Muscle of arm (tissue), 1 donor: ENCODE measurements at regions not wholly inside any gene's neighbourhood (a gene's known extent, or its start where the extent isn't known, plus 50 kb on each side); places are given as distances from the start of the nearest gene placed in this dataset.

Source experiments
- DNase-seq: peaks from one replicate; pipeline ENCODE4 v3.0.0-alpha.2; 2013

DNA sequence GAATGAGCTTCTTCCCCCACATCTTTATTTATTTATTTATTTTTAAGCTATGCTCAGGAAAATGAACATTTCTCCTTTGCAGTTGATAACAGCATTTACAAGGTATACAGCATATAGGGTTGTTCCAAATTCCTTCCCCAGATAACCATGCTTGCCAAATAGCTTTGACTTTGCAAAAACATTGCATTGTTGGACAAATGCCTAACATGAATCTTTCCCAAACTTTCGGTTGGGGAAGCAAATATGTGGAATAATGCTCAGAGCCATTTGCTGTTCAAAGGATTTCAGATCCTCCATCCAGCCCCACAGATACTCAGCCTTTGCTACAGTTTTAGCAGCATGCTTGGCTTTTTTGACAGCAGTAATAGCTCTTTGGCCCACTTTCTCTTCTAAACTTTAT is 127.2 kb upstream of the AGA start:
- DNase-seq: peak; percentile 30

DNA sequence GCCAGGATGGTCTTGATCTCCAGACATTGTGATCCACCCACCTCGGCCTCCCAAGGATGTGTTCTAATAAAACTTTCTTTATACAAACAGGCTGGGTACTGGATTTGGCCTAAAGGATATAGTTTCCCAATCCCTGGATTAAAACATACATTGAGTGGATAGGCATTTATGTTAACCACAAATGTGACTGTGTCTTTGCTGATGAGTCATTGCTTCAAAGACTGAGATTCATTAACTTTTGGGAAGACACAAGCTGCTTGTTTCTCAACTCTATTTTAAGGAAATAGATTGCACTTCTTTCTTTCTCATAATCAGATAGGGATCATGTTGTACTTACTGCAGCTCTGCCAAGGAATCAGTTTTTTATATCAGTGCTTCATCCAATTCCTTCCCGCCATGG is 131.3 kb upstream of the AGA start:
- DNase-seq: no peak

DNA sequence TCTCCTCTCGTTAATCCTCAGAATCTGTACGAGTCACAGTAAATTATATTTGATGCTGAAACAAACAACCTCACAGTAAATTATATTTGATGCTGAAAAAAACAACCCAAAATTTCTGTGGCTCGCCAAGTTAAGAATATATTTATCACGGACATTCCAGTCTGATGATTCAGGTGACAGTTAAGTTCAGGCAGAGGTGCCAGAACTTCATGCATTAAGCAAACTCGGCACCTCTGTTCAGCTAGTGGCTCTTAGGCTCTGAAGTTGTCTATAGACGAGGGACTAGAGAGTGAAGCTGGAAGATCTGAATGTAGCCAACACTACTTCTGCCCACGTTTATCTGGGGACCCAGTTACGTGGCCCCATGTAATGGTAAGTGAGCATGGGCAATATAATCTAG is 132.2 kb upstream of the AGA start:
- no peak for DNase-seq

DNA sequence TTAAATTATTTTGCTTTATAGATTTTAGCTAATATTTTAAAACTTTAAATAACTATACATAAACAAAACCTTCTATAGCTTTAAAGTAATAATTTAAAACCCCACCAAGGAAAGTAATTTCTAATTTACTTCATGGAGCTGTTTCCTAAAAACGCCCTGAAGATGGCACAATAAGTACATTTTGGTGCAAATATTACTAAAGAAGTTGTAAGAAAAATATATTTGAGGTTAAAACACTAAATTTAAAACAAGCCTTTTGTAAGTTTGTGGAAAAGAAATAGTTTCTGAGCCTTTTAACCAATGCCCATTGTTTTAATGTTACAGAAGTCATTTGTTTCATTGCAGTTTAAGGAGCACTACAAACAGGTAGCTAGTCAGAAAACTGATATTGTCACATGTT is 137.4 kb upstream of the AGA start:
- no peak for DNase-seq

DNA sequence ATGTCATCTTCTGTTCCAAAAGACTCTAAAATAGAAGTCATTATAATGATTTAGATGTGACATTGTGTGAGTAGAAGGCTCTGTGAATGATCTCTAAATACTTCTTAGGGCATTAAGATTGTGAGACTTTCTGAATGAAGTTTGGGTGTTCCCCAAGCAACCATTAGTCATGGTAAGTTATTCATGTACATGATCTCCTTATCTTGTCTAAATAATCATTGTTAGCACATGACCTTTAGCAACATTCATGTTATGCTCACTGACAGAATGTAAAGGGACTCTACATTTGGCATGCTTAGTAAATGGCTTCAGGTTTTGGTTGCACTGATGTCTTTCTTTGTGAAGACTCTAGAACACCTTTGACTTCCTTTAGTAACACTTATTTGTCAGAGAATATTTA is 140.8 kb upstream of the AGA start:
- DNase-seq: no peak

DNA sequence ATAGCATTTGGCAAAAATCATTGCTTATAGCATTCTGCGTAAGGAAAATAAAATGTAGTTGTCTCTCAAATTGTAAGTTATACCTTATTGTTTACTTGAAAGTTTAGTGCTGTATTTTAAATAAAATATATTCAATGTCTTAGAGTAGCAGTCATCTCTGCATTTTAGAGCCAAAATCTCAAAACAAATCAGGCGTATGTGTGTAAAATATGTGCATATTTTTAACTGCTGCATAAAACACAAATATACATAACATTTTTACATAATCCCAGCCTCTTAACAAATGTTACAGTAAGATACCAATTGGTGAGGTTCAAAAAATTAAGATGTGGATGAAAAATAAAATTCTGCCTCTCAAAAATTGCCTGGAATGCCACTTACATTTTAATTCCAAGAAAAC is 145.8 kb upstream of the AGA start:
- no peak for DNase-seq

DNA sequence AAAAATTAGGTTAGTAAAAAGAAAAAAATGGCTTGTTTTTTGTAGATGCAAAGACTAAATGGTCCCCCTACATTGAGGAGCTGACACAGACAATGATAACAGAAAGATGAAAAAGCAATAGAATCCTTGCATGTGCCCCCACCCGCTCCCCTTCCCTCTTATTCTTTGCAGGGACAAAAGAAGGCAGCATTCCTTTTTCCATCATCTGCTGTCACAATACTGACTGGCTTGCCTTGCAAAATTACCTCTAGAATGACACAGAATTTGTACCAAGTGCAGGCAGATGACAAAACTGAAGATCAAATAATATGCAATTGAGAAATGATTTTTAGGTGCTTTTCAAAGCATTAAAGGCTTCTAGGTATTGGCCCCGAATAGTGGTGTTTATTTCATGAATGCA is 153.1 kb upstream of the AGA start:
- no peak for DNase-seq

DNA sequence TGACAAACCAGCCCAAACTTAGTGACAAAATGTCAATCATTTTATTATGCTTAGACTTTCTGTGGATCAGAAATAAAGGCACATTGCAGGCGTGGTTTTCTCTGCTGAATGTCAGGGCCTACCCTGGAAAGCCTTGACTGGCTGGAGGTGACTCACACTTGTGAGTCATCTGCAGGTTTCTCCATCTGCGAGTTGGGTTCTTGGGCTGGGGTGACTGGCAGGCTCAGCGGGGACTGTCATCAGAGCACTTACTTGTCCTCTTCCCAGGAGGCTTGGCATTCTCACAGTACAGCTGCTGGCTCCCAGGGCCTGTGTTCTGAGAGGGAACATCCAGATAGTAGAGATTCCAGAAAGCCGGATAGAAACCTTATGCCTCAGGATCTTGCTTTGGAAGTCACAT is 153.8 kb upstream of the AGA start:
- no peak for DNase-seq

DNA sequence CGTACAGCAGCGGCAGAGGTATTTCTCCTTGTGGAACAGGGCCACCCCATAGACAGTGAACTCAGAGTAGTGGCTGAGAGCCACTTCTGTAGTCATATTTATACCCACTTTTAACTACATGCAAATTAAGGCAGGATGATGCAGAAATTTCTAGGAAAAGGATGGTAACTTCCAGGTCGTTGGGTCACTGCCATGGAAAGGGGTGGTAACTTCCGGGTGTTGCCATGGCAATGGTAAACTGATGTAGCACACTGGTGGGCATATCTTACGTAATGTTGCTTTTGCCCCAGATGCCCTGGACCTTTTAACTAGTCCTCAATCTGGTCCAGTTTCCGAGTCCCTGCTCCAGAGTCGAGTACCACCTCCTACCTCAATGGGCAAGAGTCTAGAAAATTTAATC is 154.8 kb upstream of the AGA start:
- no peak for DNase-seq

DNA sequence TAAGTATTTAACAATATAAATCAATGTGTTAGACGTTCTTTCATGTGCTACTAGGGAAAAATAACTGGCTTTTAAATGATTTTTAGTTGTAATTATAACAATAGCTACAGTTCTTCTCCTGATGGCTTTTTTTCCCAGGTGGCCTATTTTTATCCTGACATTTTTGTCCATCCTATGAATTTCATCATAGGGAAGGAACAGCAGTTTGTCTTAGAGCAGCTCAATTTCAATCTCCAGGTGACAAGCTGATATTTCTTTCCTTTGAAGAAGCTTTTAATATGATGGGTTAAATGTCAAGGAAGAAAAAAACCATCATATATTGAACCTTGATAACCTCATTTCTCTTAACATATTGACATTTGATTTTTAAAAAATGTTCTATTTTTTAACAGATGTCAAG is 163.0 kb upstream of the AGA start:
- no peak for DNase-seq

DNA sequence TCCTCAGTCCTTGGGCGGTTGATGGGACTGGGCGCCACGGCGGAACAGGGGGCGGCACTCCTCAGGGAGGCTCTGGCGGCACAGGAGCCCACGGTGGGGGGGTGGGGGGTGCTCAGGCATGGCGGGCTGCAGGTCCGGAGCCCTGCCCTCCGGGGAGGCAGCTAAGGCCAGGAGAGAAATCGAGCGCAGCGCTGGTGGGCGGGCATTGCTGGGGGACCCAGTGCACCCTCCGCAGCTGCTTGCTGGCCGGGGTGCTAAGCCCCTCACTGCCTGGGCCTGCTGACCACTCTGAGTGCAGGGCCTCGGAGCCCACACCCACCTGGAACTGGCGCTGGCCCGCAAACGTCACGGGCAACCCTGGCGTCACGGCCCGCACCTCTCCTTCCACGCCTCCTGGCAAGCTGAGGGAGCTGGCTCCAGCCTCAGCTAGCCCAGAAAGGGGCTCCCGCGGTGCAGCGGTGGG is 164.9 kb upstream of the AGA start:
- DNase-seq: no peak

DNA sequence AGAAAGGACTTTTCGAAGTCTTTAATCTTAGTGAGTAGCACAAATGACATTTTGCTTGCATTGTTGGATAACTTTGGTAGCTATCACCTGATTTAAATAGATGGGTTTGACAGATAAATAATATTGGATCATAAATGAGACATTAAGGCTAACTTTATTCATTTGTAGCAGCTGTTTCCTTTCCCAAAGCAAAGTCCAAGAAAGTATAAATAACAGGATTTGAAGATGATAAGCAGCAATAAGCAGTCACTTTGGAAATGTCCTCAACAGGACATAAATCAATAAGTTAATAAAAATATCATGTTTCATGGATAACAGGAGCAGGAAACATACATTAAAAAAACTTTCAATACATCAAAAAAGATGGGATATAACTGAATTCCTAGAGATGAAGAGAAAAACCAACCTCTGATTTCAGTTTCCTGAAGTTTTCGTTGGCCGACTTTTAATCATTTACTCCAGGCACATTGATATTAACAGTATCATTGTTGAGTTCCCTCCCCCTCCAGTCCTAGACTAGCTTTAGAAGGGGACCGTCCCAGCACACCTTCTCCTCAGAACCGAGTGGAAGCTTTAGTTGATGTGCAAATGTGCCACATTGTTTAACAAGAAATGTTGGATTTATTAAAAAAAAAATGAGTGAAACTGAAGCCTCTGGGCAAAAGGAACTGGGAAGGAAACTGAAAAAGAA is 169.9 kb upstream of the AGA start:
- DNase-seq: no peak

DNA sequence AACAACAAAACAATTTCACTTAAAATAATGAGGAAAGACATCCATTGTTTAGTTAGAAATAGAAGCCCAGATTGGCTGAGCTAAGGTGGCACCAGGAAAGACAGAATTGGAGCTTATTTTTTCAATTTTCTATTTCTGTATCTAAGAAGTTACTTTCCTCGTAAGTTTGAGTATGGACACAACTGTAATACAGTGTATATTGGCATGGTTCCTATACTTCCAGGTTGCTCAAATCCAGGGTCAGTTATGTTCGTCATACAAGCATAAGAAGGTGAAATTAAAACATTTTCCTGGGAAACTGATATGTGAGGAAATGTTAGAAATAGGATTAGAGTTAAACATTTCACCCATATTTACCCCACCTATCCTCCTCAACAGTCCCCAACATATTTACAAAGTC is 170.4 kb upstream of the AGA start:
- no peak for DNase-seq

DNA sequence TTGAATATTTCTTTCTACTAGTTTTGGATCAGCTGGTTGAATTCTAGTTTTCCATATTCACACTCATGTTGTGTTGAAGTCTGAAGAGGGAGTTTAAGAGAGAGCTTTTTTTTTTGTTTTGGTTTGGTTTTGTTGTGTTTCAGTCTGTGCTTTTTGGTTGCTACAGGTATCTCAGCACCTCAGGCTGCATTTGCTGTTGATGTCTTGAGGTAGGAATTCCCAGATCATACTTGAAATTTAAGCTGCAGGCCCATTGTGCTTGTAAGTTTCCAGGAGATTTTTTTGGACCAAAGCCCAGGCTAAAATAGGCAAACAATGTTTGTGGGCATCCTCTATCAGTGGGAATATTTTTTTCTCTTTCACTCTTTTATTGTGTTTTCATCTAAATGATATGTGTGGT is 190.2 kb upstream of the AGA start:
- no peak for DNase-seq

DNA sequence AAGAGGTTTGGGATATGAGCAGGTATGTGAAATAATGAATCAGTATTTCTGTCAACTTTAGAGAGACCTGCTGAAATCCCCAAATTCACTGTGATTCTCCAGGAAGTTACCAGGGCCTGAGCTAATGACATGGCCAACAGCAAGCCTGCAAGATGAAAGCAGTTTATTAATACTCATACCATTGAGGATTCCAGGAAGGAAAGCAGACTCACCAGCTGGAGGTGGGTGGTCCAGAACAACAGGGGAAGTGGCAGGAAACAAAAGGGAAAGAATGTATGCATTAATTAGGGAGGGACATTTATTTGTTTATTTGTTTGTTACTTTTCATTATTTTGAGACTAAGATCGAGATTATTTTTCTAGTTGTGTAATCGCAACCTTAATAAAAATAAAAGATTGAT is 196.6 kb upstream of the AGA start:
- DNase-seq: no peak

DNA sequence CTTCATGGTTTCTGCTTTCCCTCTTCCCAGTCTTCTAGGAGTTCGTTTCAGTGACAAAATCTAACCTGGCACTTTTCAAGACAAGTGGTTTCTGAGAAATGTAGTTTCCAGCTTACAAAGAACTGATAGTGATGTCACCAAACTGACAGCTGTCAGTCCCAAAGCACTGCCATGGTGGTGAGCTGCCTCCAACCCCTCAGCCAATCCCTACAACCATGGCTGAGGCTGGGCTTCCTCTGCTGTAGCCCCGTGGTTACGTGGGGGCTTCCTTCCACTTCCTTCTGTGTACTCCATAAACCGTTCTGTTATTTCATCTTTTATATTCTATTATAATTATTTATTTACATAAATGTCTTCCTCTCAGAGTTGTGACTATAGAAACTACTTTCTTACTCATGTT is 198.6 kb upstream of the AGA start:
- no peak for DNase-seq

DNA sequence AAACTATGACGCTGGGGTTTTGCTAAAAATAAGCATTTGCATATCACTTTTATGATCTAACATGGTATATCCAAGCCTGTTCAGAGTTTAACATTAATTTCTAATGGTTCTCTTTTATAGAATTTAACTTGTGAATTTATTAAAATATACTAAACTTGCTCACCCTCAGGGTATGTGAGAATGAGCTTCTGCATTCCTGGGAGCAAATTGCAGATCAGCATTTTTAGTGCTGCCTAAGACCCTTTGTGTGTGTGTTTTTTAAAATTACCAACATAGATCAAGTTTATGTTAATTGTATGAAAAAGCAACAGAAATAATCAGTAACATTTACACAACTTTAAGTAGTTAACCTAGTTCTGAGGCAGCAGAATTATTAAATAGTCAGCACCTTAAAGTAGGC is 218.0 kb upstream of the AGA start:
- DNase-seq: no peak

DNA sequence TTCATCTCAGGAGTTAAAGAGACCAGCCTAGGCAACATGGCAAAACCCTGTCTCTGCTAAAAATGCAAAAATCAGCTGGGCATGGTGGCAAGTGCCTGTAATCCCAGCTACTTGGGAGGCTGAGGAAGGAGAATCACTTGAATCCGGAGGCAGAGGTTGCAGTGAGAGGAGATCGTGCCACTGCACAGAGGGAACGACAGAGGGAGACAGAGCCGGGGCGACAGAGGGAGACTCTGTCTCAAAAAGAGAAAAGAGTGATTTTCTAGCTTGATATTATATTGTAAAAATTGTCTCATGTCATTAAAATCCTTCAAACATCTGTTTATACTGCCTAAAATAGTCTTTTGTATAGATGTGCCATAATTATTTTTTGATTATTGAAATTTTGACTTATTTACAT is 225.4 kb upstream of the AGA start:
- no peak for DNase-seq

DNA sequence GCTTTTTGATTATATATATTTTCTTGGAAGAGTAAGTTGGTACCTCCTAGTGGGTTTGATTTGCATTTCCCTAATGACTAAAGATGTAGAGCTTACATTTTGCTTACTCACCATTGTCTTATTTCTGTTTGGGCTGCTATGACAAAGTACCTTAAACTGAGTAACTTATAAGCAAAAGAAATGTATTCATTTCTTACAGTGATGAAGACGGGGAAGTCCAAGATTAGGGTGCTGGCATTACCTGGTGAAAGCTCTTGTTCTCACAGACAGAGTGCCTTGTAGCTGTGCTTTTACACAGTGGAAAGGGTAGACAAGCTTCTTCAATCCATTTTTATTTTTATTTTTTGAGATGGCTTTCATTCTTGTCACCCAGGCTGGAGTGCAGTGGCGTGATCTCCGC is 229.2 kb upstream of the AGA start:
- no peak for DNase-seq

DNA sequence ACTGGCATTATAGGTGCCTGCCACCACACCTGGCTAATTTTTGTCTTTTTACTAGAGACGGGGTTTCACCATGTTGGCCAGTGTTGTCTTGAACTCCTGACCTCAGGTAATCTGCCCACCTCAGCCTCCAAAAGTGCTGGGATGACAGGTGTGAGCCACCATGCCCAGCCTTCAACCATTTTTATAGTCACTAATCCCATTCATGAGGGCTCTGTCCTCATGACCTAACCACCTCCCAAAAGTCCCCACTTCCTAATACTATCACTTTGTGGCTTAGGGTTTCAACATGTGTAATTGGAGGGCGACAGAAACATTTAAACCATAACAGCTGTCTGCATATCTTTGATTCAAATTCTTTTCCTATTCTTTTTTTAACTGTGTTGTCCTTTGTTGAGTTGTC is 229.6 kb upstream of the AGA start:
- DNase-seq: no peak

DNA sequence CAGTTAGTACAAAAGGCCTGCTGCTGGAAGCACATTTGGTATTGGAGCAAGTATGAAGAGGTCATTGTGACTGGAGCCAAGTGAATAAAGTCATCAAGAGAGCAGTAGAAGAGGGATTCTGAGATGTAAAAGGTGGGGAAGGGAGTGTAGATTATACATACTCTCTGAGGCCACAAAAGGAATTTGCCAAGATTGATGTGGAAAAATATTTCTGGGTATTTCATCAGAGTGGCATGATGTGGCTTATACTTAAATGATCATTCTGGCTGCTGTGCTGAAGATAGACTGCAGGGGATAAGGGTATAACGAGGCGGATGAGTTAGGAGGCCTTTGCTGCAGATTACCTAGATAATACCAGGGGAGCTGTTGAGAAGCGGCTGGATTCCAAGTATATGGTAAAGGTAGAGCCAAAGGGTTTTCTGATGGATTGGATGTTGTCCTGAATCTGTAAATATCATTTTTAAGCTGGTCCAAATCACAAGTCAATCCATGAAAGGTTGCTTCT is 231.8 kb upstream of the AGA start:
- no peak for DNase-seq

DNA sequence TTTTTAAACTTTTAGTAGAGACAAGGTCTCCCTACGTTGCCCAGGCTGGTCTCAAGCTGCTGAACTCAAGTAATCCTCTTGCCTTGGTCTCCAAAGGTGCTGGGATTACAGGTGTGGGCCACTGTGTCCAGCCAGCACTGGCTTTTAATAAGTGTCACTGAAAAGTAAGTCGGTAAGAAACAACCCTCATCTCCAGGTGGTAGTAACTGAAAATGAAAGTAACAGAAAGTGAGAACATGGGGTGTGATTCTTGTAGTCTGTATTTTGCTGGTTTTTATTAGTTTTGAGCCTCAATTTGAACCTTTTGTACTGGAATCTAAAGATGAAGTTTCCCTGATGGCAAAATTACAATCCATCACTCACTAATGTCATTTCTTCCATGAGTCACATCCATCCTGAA is 238.1 kb upstream of the AGA start:
- no peak for DNase-seq

DNA sequence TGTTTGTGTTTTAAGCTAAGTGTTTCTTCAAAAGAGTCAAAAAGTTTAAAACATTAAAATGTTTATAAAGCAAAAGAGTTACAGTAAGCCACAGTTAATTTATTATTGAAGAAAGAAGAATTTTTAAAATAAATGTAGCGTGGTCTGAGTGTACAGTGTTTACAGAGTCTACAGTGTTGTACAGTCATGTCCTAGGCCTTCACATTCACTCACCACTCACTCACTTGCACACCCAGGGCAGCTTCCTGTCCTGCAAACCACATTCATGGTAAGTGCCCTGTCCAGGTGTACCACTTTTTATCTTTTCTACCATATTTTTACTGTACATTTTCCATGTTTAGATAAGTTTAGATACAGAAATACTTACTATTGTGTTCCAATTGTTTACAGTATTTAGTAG is 239.7 kb upstream of the AGA start:
- no peak for DNase-seq

DNA sequence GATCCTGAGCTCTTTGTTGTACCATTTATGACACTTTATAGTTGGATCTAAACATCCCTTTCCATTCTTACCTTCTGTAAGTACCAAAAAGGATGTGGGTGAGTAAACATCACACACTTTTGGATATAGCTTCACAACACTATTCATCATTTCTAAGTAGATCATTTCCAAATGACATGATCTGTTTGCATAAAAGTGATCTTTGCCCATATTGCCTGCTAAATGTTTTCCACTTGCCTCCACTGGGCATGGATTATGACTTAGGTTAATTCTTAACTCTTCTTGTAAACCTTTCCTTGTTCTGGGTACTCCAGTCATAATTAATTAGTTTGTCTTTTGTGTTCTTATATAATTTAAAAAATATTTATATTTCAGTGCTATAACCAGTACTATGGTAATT is 244.9 kb upstream of the AGA start:
- DNase-seq: no peak

DNA sequence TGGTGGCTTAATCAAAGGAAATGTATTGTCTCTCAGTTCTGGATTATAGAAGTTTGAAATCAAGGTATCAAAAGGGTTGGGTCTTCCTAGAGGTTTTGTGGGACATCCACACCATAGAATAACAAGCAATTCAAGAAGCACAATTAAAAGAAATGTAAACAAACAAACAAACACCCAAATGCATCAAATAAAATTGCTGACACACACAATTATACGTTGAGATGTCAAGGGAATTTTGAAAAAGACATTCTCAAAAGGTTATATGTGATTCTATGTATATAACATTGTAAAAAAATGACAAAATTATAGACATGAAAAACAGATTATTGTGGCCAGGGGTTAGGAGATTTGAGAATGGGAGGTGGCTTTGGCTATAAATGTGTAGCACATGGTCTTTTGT is 250.7 kb upstream of the AGA start:
- DNase-seq: no peak
